ENCODE measurements at regions not wholly inside any gene's neighbourhood (a gene's known extent, or its start where the extent isn't known, plus 50 kb on each side); places are given as distances from the start of the nearest gene placed in this dataset.

- TF ChIP-seq CTCF (IDR thresholded peaks at IDR 0.05; ENCODE audit: insufficient read depth, low read length, poor library complexity, severe bottlenecking), result no peak
- DNase-seq (ENCODE audit: extremely low read depth, insufficient read length), result no peak
- Histone ChIP-seq H3K36me3 (ENCODE audit: control insufficient read depth, insufficient read depth, low read length) (no peaks in the 10 kb centered on the region), H3K27me3 (replicated peaks; ENCODE audit: control insufficient read depth, insufficient read depth, low read length) (no peaks in the 10 kb centered on the region), H3K4me3 (replicated peaks; ENCODE audit: low read depth, low read length) (no peak overlapping the region)
These were observed 94.3 kb downstream of the PRLHR start for GRCh38 chr10:118501171-118501570.

DNA sequence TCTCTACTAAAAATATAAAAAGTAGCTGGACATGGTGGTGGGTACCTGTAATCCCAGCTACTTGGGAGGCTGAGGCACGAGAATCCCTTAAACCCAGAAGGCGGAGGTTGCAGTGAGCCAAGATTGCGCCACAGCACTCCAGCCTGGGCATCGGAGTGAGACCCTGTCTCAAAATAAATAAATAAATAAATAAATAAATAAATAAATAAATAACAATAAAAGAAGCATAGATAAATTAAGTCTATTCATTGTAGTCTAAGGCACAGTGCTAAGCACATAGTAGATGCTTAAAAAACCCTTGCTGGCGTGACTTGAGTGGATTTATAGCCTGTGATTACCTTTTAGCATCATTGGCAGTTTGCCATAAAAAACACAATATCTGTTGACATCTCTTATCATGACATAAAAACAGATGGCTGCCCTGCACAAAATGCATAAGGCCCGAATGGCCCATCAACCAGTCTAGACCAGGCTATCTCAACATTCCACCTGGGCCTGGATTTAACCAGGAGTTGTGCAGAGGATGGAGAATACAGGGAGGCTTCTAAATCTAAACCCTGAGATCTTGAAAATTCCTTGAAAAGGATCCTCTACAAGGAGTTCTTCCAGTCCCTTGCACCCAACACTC is 94.9 kb downstream of the PRLHR start:
- DNase-seq (ENCODE audit: extremely low read depth, insufficient read length), result no peak
- Histone ChIP-seq H3K36me3 (ENCODE audit: control insufficient read depth, insufficient read depth, low read length) (no peaks in the 10 kb centered on the region), H3K4me3 (replicated peaks; ENCODE audit: low read depth, low read length) (no peak overlapping the region), H3K27me3 (replicated peaks; ENCODE audit: control insufficient read depth, insufficient read depth, low read length) (no peaks in the 10 kb centered on the region)
- TF ChIP-seq CTCF (IDR thresholded peaks at IDR 0.05; ENCODE audit: insufficient read depth, low read length, poor library complexity, severe bottlenecking), result no peak

DNA sequence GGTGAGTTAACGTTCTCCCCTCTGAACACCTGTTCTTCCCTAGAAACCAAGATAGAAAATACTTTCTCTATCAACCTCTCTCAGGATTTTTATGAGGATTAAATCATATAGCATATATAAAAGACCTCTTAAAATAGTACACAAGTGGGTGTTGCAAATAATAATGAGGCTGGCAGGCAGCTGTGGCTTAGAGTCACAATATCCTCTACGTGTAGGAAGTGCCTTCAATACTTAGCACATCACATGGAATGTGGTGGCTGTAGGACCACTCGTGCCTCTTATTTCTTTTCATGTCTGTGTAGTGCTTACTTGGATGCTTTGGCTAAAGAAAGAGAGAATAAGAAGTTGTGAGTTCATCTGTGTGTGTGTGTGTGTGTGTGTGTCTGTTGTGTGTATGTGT is 96.3 kb downstream of the PRLHR start:
- H3K36me3 ChIP-seq (ENCODE audit: control insufficient read depth, insufficient read depth, low read length), result no peaks in the 10 kb centered on the region
- no peaks in the 10 kb centered on the region for H3K27me3 ChIP-seq (replicated peaks; ENCODE audit: control insufficient read depth, insufficient read depth, low read length)
- DNase-seq (ENCODE audit: extremely low read depth, insufficient read length), result no peak
- TF ChIP-seq CTCF (IDR thresholded peaks at IDR 0.05; ENCODE audit: insufficient read depth, low read length, poor library complexity, severe bottlenecking), result no peak
- no peak overlapping the region for H3K4me3 ChIP-seq (replicated peaks; ENCODE audit: low read depth, low read length)

DNA sequence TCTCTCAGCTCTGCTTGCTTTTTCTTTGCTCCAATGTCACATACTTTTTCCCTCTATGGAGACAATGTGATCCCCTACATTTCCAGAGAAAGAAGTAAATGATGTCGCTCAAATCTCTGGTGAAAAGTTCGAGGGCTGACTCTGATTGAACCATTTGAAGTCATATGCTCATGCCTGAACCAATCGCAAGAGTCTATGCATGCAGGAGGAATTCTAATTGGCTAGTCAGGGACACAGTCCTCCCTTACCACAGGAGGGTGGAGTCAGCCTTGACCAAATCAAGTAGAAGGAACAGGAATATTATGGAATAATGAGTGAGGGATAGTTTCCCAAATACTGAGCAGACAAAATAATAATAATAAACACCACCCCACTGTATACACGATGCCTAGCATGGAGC is 96.8 kb downstream of the PRLHR start:
- H3K36me3 ChIP-seq (ENCODE audit: control insufficient read depth, insufficient read depth, low read length), result no peaks in the 10 kb centered on the region
- no peak overlapping the region for H3K4me3 ChIP-seq (replicated peaks; ENCODE audit: low read depth, low read length)
- TF ChIP-seq CTCF (IDR thresholded peaks at IDR 0.05; ENCODE audit: insufficient read depth, low read length, poor library complexity, severe bottlenecking), result no peak
- H3K27me3 ChIP-seq (replicated peaks; ENCODE audit: control insufficient read depth, insufficient read depth, low read length), result no peaks in the 10 kb centered on the region
- DNase-seq (ENCODE audit: extremely low read depth, insufficient read length), result no peak

DNA sequence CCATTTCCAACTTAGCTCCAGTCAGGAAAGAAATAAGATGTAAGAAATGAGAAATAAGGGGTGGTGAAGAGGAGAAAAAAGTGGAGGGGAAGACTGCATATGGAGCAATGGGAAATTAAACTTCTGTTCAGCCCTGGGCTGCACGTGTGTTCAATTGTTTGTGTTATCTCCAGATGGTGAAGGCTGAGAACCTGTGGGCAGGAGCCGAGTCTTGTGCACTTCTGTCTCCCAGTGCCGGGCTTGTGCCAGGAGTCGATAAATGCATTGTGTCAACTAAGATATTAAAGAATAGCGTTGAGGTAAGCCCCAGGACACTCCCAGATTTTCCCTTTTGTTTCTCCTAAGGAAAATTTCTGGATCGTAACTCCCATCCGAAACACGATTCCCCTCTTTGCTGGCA is 98.2 kb downstream of the PRLHR start:
- H3K27me3 ChIP-seq (replicated peaks; ENCODE audit: control insufficient read depth, insufficient read depth, low read length), result no peaks in the 10 kb centered on the region
- no peak for DNase-seq (ENCODE audit: extremely low read depth, insufficient read length)
- no peak overlapping the region for H3K4me3 ChIP-seq (replicated peaks; ENCODE audit: low read depth, low read length)
- H3K36me3 ChIP-seq (ENCODE audit: control insufficient read depth, insufficient read depth, low read length), result no peaks in the 10 kb centered on the region
- TF ChIP-seq CTCF (IDR thresholded peaks at IDR 0.05; ENCODE audit: insufficient read depth, low read length, poor library complexity, severe bottlenecking), result no peak

DNA sequence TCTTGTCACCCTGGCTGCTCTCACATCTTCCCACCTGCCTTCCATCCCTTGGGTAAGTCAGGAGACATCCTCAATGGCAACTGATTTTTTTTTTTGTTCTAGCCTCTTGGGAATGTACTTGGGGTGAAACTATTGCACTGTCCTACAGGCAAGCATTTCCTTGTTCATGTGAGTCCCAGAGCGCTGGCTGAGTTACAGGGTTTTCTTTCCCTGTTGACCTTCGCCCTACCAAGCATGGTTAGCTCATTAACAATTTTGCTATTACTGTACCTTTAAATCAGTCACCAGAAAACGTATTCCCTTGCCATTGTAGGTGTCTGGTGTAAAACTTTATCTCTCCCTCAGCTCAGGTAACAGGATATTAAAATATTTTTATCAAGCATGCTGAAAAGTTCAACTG is 98.9 kb downstream of the PRLHR start:
- no peak for DNase-seq (ENCODE audit: extremely low read depth, insufficient read length)
- no peaks in the 10 kb centered on the region for H3K36me3 ChIP-seq (ENCODE audit: control insufficient read depth, insufficient read depth, low read length)

More for the DNA sequence above, 98.9 kb downstream of the PRLHR start:
- H3K4me3 ChIP-seq (replicated peaks; ENCODE audit: low read depth, low read length), result no peak overlapping the region
- H3K27me3 ChIP-seq (replicated peaks; ENCODE audit: control insufficient read depth, insufficient read depth, low read length), result no peaks in the 10 kb centered on the region
- no peak for TF ChIP-seq CTCF (IDR thresholded peaks at IDR 0.05; ENCODE audit: insufficient read depth, low read length, poor library complexity, severe bottlenecking)
